NB4 (cell line): ENCODE measurements at regions not wholly inside any gene's neighbourhood (a gene's known extent, or its start where the extent isn't known, plus 50 kb on each side); places are given as distances from the start of the nearest gene placed in this dataset.

ENCODE experiments used
- MYC ChIP-seq: IDR thresholded peaks from 2 replicates; pipeline ENCODE4 v1.6.1; 2011; ENCODE audit warnings: low read depth, low read length
- POLR2A ChIP-seq: IDR thresholded peaks from 2 replicates; pipeline ENCODE4 v1.6.1; 2011; ENCODE audit warnings: mild to moderate bottlenecking; ENCODE audit not compliant: insufficient read length; ENCODE audit errors: extremely low read depth
- TF ChIP-seq, protein P1 (sequence below): IDR thresholded peaks from one replicate; pipeline ENCODE4 v1.5.1; 2012; ENCODE audit warnings: low read depth, low read length
- TF ChIP-seq, protein P2 (sequence below): IDR thresholded peaks from 2 replicates; pipeline ENCODE4 v1.6.1; 2011; ENCODE audit warnings: low read depth, low read length

DNA sequence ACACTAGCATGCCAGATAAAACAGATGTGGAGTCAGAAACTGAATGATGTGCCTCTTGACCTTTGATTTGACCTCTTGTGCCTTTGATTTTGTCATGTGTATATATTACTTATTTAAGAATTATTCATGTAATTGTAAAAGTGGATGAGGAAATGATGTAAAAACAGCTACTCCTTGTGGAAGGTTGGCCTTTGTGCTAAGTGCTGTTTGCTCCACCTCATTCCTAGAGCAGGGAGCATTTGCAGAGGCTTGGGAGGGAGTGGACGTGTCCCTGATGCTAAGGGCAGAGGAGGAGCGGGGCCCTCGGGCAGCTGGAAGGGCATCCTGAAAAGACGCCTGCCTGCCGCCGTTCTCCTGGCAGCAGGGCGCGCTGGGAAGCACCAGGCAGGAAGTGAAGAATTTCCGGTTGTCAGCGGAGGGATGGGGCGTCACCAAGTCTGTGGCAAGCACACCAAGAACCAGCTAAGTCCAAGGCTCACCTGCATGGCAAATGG, 197.6 kb upstream of the ZNF32 start:
- TF ChIP-seq POLR2A (no peak), MYC (no peak)
- TF ChIP-seq, protein P1, sequence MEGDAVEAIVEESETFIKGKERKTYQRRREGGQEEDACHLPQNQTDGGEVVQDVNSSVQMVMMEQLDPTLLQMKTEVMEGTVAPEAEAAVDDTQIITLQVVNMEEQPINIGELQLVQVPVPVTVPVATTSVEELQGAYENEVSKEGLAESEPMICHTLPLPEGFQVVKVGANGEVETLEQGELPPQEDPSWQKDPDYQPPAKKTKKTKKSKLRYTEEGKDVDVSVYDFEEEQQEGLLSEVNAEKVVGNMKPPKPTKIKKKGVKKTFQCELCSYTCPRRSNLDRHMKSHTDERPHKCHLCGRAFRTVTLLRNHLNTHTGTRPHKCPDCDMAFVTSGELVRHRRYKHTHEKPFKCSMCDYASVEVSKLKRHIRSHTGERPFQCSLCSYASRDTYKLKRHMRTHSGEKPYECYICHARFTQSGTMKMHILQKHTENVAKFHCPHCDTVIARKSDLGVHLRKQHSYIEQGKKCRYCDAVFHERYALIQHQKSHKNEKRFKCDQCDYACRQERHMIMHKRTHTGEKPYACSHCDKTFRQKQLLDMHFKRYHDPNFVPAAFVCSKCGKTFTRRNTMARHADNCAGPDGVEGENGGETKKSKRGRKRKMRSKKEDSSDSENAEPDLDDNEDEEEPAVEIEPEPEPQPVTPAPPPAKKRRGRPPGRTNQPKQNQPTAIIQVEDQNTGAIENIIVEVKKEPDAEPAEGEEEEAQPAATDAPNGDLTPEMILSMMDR = no peak
- TF ChIP-seq, protein P2, sequence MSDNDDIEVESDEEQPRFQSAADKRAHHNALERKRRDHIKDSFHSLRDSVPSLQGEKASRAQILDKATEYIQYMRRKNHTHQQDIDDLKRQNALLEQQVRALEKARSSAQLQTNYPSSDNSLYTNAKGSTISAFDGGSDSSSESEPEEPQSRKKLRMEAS = no peak
